Body of pancreas (tissue), 4 donors: ENCODE measurements at regions not wholly inside any gene's neighbourhood (a gene's known extent, or its start where the extent isn't known, plus 50 kb on each side); places are given as distances from the start of the nearest gene placed in this dataset.

Experiments
- ATAC-seq: fragments of 150-250 bp; one replicate; pipeline ENCODE4 v1.9.1; 2016
- DNase-seq, 4 donors: peaks; one replicate each; pipeline ENCODE4 v3.0.0-alpha.2; 2019
- H3K27ac ChIP-seq, 4 donors: fragments of 200-600 bp; sonication (generic); 1 replicate in 3 of 4; 2 replicates in 1 of 4; pipeline versions ENCODE4 v1.5.1 to v1.6.1; 2016 to 2019; ENCODE audit warnings: mild to moderate bottlenecking in 1 of 4, mixed read lengths in 1 of 4, moderate library complexity in 1 of 4
- H3K27me3 ChIP-seq, 2 donors: fragments of 200-600 bp; sonication (generic); one replicate each; pipeline ENCODE4 v1.6.0; 2016; ENCODE audit warnings: mild to moderate bottlenecking in 1 of 2
- H3K36me3 ChIP-seq, 2 donors: fragments of 200-600 bp; sonication (generic); replicated peaks in 1 of 2; 2 replicates each; pipeline ENCODE4 v1.5.1; 2016; ENCODE audit warnings: low read depth in 2 of 2; ENCODE audit not compliant: insufficient read depth in 1 of 2
- H3K4me1 ChIP-seq: fragments of 200-600 bp; sonication (generic); one replicate; pipeline ENCODE4 v1.6.0; 2016
- H3K4me3 ChIP-seq, 2 donors: fragments of 200-600 bp; sonication (generic); 1 replicate in 1 of 2; 2 replicates in 1 of 2; pipeline ENCODE4 v1.5.1; 2016 to 2019
- H3K9me3 ChIP-seq, 3 donors: fragments of 200-600 bp; sonication (generic); 1 replicate in 2 of 3; 2 replicates in 1 of 3; pipeline ENCODE4 v1.5.1; 2016
- CTCF ChIP-seq, 7 experiments: fragments of 450-650 bp in 4 of 7; fragments of 200-600 bp in 3 of 7; sonication (generic) in 3 of 7; IDR thresholded peaks; one replicate each; pipeline ENCODE4 v1.5.1; 2016 to 2019; ENCODE audit warnings: antibody characterized with exemption in 7 of 7
- POLR2A ChIP-seq, 3 donors: fragments of 450-650 bp; IDR thresholded peaks; one replicate each; pipeline ENCODE4 v1.6.1; 2016; ENCODE audit warnings: antibody characterized with exemption in 3 of 3, mild to moderate bottlenecking in 2 of 3
- WGBS, 2 donors: methylation state at CpG; one replicate each; pipeline ENCODE4 v1.1.5; 2017; 5-methylcytosine and 5-hydroxymethylcytosine counted together
- intact Hi-C: fragments of 100-400 bp; cut with DNase I; formaldehyde crosslinking; loops from one replicate; pipeline ENCODE4 v1.15.1; 2023

DNA sequence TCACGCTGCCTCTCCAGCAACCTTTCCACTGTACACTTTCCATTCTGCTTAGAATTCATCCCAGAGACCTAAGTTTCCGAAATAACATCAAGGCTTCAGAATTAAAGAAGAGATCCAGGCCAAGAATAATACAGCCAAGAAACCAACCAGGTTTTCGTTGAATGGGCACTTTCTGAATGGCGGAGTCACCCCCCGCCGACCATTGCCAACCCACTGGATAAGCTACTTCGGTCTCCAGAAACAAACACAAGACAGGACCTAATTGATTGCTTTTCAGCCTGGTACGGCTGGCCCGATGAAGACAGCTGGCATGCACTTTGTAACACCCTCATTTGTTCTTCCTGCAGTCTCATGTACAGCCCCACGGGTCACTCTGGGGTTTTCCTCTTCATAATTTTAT lies 308.1 kb upstream of the ZFHX3 start:
- 70 to 71% methylated on average over 10 of the region's 10 CpGs for WGBS, 2 donors
- DNase-seq = no peak
- Histone ChIP-seq H3K36me3 (no peaks in the 10 kb centered on the region), H3K4me1 (no peaks in the 10 kb centered on the region), H3K4me3 (no peak overlapping the region), H3K27ac (no peak overlapping the region), H3K27me3 (no peaks in the 10 kb centered on the region), H3K9me3 (no peaks in the 10 kb centered on the region)
- no peak for ATAC-seq
- no peak for TF ChIP-seq POLR2A (IDR thresholded peaks at IDR 0.05)
- no peak for TF ChIP-seq CTCF (IDR thresholded peaks at IDR 0.05)
- intact Hi-C loops = no loop called here

DNA sequence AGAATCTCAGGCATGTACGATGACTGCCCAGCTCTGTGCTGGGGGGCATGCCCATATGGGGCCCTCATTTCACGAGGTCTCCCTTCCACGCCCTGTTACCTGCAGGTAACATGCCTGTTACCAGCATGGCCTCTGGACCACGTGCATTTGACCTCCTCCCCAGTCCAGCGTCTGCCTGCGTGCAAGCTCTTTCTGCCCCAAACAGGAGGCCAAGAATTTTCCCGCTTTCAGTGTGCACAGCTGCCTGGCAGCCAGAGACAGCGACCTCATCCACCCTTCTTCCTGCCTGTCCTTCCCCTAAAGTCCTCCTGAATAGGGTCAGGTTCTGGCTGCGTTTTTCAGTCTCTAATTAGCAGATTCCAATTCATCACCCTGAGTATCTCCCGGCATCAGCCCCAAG lies 306.5 kb upstream of the ZFHX3 start:
- 25 to 30% methylated on average over 10 of the region's 10 CpGs for WGBS, 2 donors

DNA sequence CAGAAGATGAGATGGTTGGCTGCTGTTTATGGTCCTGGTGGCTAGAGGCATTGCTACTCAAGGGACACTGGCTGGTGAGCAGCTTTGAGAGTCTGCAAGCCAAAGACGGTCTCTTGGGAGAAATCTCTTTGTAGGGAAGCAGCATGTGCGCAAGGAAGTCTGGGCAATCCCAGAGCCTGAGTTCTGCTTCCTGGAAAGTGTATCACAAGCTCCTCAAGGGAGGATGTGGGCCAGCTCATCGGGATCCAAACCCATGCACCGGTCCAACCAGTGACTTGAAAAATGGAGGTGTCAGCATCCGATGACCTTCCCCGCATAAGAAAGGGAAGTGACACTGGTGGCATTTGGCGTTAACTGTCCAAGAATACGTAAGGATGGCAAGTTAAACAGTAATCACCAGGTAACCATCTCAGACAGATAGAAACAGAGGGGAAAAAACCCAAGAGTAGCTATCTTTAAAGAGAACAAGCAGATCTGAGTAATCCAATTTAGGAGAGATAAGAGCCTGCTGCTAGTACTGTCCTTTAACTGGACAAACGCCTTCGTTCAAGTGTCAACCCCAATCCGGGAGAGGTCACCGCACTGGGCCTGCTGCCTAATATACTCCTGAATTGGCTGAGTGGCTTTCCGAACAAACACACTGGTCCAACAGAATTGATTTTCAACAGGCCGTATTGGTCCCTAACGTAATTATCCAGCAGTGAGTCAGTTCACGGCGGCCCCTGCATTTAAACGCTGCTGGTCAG lies 303.0 kb upstream of the ZFHX3 start:
- WGBS, 2 donors = 60 to 77% methylated on average over 16 to 17 of the region's 18 CpGs
- ATAC-seq (no peak), DNase-seq (no peak)
- no peak for TF ChIP-seq POLR2A (IDR thresholded peaks at IDR 0.05)
- no peak for TF ChIP-seq CTCF (IDR thresholded peaks at IDR 0.05)
- Histone ChIP-seq H3K36me3 (no peaks in the 10 kb centered on the region), H3K4me1 (no peaks in the 10 kb centered on the region), H3K9me3 (no peaks in the 10 kb centered on the region), H3K4me3 (no peak overlapping the region), H3K27me3 (no peaks in the 10 kb centered on the region), H3K27ac (no peak overlapping the region)
- intact Hi-C loops = no loop called here

More for the DNA sequence above, 306.5 kb upstream of the ZFHX3 start:
- H3K27ac ChIP-seq = no peak overlapping the region
- no peaks in the 10 kb centered on the region for H3K27me3 ChIP-seq
- intact Hi-C loops = no loop called here
- TF ChIP-seq CTCF (IDR thresholded peaks at IDR 0.05) (no peak), POLR2A (IDR thresholded peaks at IDR 0.05) (no peak)
- H3K9me3 ChIP-seq = no peaks in the 10 kb centered on the region
- ATAC-seq (no peak), DNase-seq (no peak)
- no peak overlapping the region for H3K4me3 ChIP-seq
- H3K36me3 ChIP-seq = no peaks in the 10 kb centered on the region
- no peaks in the 10 kb centered on the region for H3K4me1 ChIP-seq

GRCh38 chr16:73347500-73348375 lies 299.8 kb upstream of the ZFHX3 start:
- H3K9me3 ChIP-seq = no peaks in the 10 kb centered on the region
- DNase-seq (no peak), ATAC-seq (no peak)
- no peak overlapping the region for H3K27ac ChIP-seq
- no peaks in the 10 kb centered on the region for H3K27me3 ChIP-seq
- H3K36me3 ChIP-seq = no peaks in the 10 kb centered on the region
- intact Hi-C loops = no loop called here
- 63 to 72% methylated on average over 7 of the region's 7 CpGs for WGBS, 2 donors
- TF ChIP-seq CTCF (IDR thresholded peaks at IDR 0.05) (no peak), POLR2A (IDR thresholded peaks at IDR 0.05) (no peak)
- no peak overlapping the region for H3K4me3 ChIP-seq
- H3K4me1 ChIP-seq = no peaks in the 10 kb centered on the region
